Astrocyte of the cerebellum (primary cell): ENCODE measurements at regions not wholly inside any gene's neighbourhood (a gene's known extent, or its start where the extent isn't known, plus 50 kb on each side); places are given as distances from the start of the nearest gene placed in this dataset.
"Not testable (repeated sequence)": the region's sequence is repeated elsewhere in the genome, so short reads cannot be mapped to it uniquely, and the experiment has no call there.

Source experiments
- DNase-seq: peaks from one replicate; pipeline ENCODE4 v3.0.0-alpha.2; 2011; ENCODE audit warnings: low read depth
- H3K4me3 ChIP-seq: 2 replicates; pipeline ENCODE4 v1.5.1; 2011; ENCODE audit warnings: mild to moderate bottlenecking, low read depth, low read length, moderate library complexity
- in situ Hi-C: cut with HindIII; loops from 2 replicates; pipeline ENCODE4 v1.10.0; 2017; ENCODE audit warnings: low sequenced_read_pairs
- TF ChIP-seq, protein P1 (sequence below): IDR thresholded peaks from 2 replicates; pipeline ENCODE4 v1.5.1; 2012; ENCODE audit warnings: low read length, low read depth, moderate library complexity, mild to moderate bottlenecking; ENCODE audit errors: missing control alignments

- no peak for DNase-seq
- in situ Hi-C loops = no loop called here
- TF ChIP-seq, protein P1, sequence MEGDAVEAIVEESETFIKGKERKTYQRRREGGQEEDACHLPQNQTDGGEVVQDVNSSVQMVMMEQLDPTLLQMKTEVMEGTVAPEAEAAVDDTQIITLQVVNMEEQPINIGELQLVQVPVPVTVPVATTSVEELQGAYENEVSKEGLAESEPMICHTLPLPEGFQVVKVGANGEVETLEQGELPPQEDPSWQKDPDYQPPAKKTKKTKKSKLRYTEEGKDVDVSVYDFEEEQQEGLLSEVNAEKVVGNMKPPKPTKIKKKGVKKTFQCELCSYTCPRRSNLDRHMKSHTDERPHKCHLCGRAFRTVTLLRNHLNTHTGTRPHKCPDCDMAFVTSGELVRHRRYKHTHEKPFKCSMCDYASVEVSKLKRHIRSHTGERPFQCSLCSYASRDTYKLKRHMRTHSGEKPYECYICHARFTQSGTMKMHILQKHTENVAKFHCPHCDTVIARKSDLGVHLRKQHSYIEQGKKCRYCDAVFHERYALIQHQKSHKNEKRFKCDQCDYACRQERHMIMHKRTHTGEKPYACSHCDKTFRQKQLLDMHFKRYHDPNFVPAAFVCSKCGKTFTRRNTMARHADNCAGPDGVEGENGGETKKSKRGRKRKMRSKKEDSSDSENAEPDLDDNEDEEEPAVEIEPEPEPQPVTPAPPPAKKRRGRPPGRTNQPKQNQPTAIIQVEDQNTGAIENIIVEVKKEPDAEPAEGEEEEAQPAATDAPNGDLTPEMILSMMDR = no peak
These were observed 737.1 kb upstream of the AUTS2 start for GRCh38 chr7:68861171-68861570.

GRCh38 chr7:68862261-68862660 is 736.0 kb upstream of the AUTS2 start:
- no peak overlapping the region for H3K4me3 ChIP-seq
- TF ChIP-seq, protein P1 = no peak
- DNase-seq = no peak
- in situ Hi-C loops = no loop called here

More at GRCh38 chr7:68861171-68861570, 737.1 kb upstream of the AUTS2 start:
- H3K4me3 ChIP-seq = no peak overlapping the region

GRCh38 chr7:68862736-68863135 is 735.5 kb upstream of the AUTS2 start:
- TF ChIP-seq, protein P1 = no peak
- no peak overlapping the region for H3K4me3 ChIP-seq
- in situ Hi-C loops = no loop called here
- DNase-seq = no peak

DNA sequence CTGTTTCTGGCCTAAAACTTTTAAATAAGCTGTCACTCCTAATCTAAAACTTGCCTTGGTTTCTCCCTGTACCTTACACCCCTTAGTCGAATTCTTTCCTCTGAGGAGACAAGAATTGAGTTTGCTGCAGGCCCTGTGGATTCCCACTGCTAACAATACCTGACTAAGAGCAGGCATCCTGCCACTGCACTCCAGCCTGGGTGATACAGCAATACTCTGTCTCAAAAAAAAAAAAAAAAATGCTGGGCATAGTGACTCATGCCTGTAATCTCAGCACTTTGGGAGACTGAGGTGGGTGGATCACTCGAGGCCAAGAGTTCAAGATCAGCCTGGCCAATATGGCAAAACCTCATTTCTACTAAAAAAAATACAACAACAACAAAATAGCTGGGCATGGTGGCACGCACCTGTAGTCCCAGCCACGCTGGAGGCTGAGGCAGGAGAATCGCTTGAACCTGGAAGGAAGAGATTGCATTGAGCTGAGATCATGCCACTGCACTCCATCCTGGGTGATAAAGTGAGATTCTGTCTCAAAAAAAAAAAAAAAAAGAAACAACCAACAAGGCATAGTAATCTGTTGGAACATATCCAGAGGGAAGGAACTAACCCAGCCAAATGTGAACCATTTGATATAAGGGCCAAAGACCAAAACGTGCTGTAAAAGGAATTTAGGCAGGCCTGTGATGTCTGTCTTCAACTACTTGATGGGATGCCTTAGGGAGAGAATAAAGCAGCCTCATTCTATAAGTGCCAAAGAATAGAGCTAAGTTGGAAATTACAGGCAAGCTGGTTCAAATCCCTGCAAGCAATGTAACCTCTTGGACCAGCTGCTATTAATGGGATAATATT is 732.7 kb upstream of the AUTS2 start:
- no peak overlapping the region for H3K4me3 ChIP-seq
- TF ChIP-seq, protein P1 = no peak
- in situ Hi-C loops = no loop called here
- no peak for DNase-seq

DNA sequence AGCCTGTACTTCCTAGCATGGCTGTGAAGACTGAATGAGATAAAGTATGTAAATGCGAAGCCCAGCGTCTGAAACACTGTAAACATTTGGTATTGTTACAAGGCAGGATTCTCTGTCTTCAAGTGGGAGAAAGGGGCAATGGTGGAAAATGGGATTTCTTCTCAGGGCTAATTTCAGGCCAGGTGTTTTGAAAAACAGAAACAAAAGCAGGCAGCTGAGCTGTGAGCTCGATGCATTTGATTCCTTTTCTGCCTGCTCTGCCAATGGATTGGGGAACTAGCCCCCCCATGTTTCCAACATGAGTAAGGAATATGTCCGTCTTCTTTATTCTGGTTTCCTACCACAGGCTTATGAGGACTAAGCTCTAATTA is 732.1 kb upstream of the AUTS2 start:
- H3K4me3 ChIP-seq = no peak overlapping the region
- TF ChIP-seq, protein P1 = no peak
- DNase-seq = no peak
- in situ Hi-C loops = no loop called here

- in situ Hi-C loops, H3K4me3 ChIP-seq, DNase-seq: not testable (repeated sequence)
These were observed 731.6 kb upstream of the AUTS2 start for GRCh38 chr7:68866721-68867120.

DNA sequence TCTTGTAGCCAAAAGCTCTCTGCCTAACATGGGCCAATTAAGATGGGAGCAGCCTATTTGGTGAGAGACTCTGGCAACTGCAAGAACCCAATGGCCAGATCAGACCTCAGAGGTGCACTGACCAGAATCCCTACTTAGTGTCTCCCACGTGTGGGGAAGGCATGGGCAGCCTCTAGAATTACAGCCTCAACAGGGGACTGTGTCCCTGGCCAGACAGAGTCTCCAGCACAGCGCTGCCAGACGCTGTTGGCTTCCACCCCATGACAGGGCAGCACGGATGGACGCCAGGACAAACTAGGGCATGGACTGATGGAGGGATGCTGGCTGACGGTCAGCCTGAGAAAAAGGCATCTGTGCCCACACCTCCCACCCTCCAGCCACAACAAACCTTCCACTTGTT is 729.3 kb upstream of the AUTS2 start:
- DNase-seq = no peak
- no peak overlapping the region for H3K4me3 ChIP-seq
- TF ChIP-seq, protein P1 = no peak
- in situ Hi-C loops = no loop called here
